ENCODE measurements at regions not wholly inside any gene's neighbourhood (a gene's known extent, or its start where the extent isn't known, plus 50 kb on each side); places are given as distances from the start of the nearest gene placed in this dataset.

GRCh38 chrX:94742772-94743171, 1068.8 kb downstream of the FAM133A start:
- TF ChIP-seq CTCF (IDR thresholded peaks at IDR 0.05) (no peak), POLR2A (IDR thresholded peaks at IDR 0.05) (no peak), POLR2AphosphoS5 (IDR thresholded peaks at IDR 0.05) (no peak)
